Gastroesophageal sphincter (tissue), 3 donors: ENCODE measurements at regions not wholly inside any gene's neighbourhood (a gene's known extent, or its start where the extent isn't known, plus 50 kb on each side); places are given as distances from the start of the nearest gene placed in this dataset.

Experiments used
- CTCF ChIP-seq, 4 experiments: fragments of 200-600 bp in 2 of 4; fragments of 450-650 bp in 2 of 4; sonication (generic) in 1 of 4; IDR thresholded peaks; one replicate each; pipeline ENCODE4 v1.5.1; 2017 to 2019; ENCODE audit warnings: antibody characterized with exemption in 4 of 4, mild to moderate bottlenecking in 2 of 4, moderate library complexity in 2 of 4
- EP300 ChIP-seq: sonication (generic); formaldehyde crosslinking; IDR thresholded peaks from one replicate; pipeline ENCODE4 v1.6.1; 2017; ENCODE audit warnings: antibody characterized with exemption, mild to moderate bottlenecking
- POLR2A ChIP-seq, 2 donors: fragments of 450-650 bp; IDR thresholded peaks; one replicate each; pipeline ENCODE4 v1.6.1; 2017; ENCODE audit warnings: antibody characterized with exemption in 2 of 2, mild to moderate bottlenecking in 2 of 2, moderate library complexity in 1 of 2
- POLR2AphosphoS5 ChIP-seq: sonication (generic); formaldehyde crosslinking; IDR thresholded peaks from one replicate; pipeline ENCODE4 v1.6.1; 2017; ENCODE audit warnings: antibody characterized with exemption

GRCh38 chr4:63921561-63921960 lies 487.7 kb downstream of the TECRL start:
- TF ChIP-seq CTCF (IDR thresholded peaks at IDR 0.05) (no peak), POLR2A (IDR thresholded peaks at IDR 0.05) (no peak), POLR2AphosphoS5 (no peak), EP300 (no peak)
